ENCODE measurements at regions not wholly inside any gene's neighbourhood (a gene's known extent, or its start where the extent isn't known, plus 50 kb on each side); places are given as distances from the start of the nearest gene placed in this dataset.

- no peak for TF ChIP-seq CTCF (conservative IDR thresholded peaks at IDR 0.05; ENCODE audit: low read length)
- no peak for TF ChIP-seq EZH2phosphoT487 (IDR thresholded peaks at IDR 0.05; ENCODE audit: borderline replicate concordance)
Measured at GRCh38 chr2:160927324-160927723, 232.9 kb upstream of the TANK start.

Measured in Loucy (cell line).